HL-60 (cell line): ENCODE measurements at regions not wholly inside any gene's neighbourhood (a gene's known extent, or its start where the extent isn't known, plus 50 kb on each side); places are given as distances from the start of the nearest gene placed in this dataset.

ENCODE experiments used
- CTCF ChIP-seq: IDR thresholded peaks from one replicate; pipeline ENCODE4 v1.5.1; 2011; ENCODE audit warnings: low read length, control low read depth, inconsistent platforms; ENCODE audit not compliant: insufficient read depth
- POLR2AphosphoS5 ChIP-seq: IDR thresholded peaks from 2 replicates; pipeline ENCODE4 v1.6.1; 2012; ENCODE audit warnings: low read depth

- TF ChIP-seq CTCF (no peak), POLR2AphosphoS5 (no peak)
Measured at GRCh38 chr7:82559193-82559805, 115.7 kb upstream of the CACNA2D1 start.
